ENCODE measurements at regions not wholly inside any gene's neighbourhood (a gene's known extent, or its start where the extent isn't known, plus 50 kb on each side); places are given as distances from the start of the nearest gene placed in this dataset.

DNA sequence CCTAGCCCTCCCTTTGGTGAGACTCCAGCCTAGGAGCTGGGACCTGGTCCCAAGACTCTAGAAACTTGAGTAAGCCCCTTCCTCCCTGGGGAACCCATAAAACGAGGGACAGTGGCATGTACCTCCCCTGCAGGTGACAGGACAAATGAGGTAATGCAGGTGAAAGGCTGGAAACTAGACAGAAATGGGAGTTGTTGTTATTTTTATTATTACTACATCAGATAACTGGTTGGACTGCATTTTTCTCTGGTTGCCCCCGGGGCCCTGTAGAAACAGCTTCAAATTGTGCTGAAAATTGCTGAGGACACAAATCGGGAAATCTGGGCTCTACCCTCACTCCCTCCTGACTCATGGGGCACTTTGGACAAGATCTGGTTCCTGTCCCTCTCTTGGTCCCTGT lies 132.3 kb upstream of the WNT4 start:
- no peak for TF ChIP-seq CTCF (IDR thresholded peaks at IDR 0.05; ENCODE audit: control extremely low read depth, extremely low read depth, low read depth, missing control alignments)
- DNase-seq (ENCODE audit: extremely low spot score) = no peak
- ChIA-PET CTCF (interaction anchor here (0.9 to 6.5 kb wide), 18 partner anchors 8 to 390 kb away, joined by 3 to 49 read pairs (median 4); no protein-coding TSS in a partner anchor), POLR2A (no interaction called here)

GRCh38 chr1:22275626-22276395 lies 132.9 kb upstream of the WNT4 start:
- ChIA-PET POLR2A (no interaction called here), CTCF (interaction anchor here (0.7 to 6.5 kb wide), 21 partner anchors 9 to 391 kb away, joined by 3 to 49 read pairs (median 4); no protein-coding TSS in a partner anchor)
- DNase-seq (ENCODE audit: extremely low spot score) = peak; percentile 79
- peak; percentile 75 for TF ChIP-seq CTCF (IDR thresholded peaks at IDR 0.05; ENCODE audit: control extremely low read depth, extremely low read depth, low read depth, missing control alignments)

DNA sequence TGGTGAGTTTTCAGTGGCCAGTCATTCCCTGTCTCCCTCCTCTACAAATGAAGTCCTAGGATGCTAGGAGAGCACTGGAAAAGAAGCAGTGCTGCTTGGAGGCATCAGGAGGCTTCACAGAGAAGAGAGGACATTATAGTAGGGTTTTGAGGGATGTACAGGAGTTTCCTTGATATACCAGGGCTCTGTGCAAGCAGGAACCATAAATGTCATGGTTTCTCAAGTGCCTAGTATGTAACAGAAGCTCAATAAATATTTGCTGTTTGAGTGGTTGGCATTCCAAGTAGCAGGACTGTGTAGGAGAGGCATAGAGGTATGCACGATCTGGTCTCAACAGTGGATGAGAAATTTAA lies 133.5 kb upstream of the WNT4 start:
- DNase-seq (ENCODE audit: extremely low spot score) = no peak
- ChIA-PET POLR2A (no interaction called here), CTCF (interaction anchor here (0.6 to 6.5 kb wide), 13 partner anchors 9 to 171 kb away, joined by 3 to 49 read pairs (median 4); no protein-coding TSS in a partner anchor)
- TF ChIP-seq CTCF (IDR thresholded peaks at IDR 0.05; ENCODE audit: control extremely low read depth, extremely low read depth, low read depth, missing control alignments) = no peak

DNA sequence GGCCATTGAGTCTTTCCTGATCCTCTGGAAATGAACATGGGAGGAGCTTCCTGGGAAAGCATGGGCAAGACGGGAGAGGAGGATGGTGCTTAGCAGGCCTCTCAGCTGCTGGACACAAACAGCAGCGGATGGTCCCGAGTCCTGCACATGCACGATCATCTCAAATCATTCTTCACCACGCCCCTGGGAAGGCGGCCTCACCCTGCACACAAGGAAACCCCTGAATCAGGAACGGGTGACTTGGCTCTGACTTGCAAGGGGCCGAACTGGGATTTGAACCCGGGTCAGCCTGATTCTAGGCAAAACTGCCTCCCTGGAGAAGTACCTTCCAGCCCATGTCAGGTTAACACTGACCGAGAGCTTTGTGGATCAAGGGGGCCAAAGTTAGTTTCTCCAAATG lies 134.8 kb upstream of the WNT4 start:
- TF ChIP-seq CTCF (IDR thresholded peaks at IDR 0.05; ENCODE audit: control extremely low read depth, extremely low read depth, low read depth, missing control alignments) = no peak
- no peak for DNase-seq (ENCODE audit: extremely low spot score)
- ChIA-PET POLR2A (no interaction called here), CTCF (interaction anchor here (0.9 to 6.5 kb wide), 4 partner anchors 14 to 172 kb away, joined by 3 to 49 read pairs (median 6); no protein-coding TSS in a partner anchor)

GRCh38 chr1:22279735-22280134 lies 136.8 kb upstream of the WNT4 start:
- no peak for DNase-seq (ENCODE audit: extremely low spot score)
- no peak for TF ChIP-seq CTCF (IDR thresholded peaks at IDR 0.05; ENCODE audit: control extremely low read depth, extremely low read depth, low read depth, missing control alignments)
- POLR2A ChIA-PET = no interaction called here
- CTCF ChIA-PET = interaction anchor here (1.0 kb wide), 1 partner anchor 174 kb away, joined by 3 read pairs; no protein-coding TSS in a partner anchor

- CTCF ChIA-PET = no interaction called here
- POLR2A ChIA-PET = no interaction called here
- no peak for TF ChIP-seq CTCF (IDR thresholded peaks at IDR 0.05; ENCODE audit: control extremely low read depth, extremely low read depth, low read depth, missing control alignments)
- no peak for DNase-seq (ENCODE audit: extremely low spot score)
Measured at GRCh38 chr1:22280526-22280925, 137.6 kb upstream of the WNT4 start.

Data from GM10248 (cell line).